NCI-H2227 (cell line): ENCODE measurements at regions not wholly inside any gene's neighbourhood (a gene's known extent, or its start where the extent isn't known, plus 50 kb on each side); places are given as distances from the start of the nearest gene placed in this dataset.
A peak's percentile ranks its signal among the peaks of the same experiment; 100 is the strongest.

Experiments
- DNase-seq: peaks from one replicate; lab custom pipeline; 2025; ENCODE audit not compliant: unreplicated experiment; lab: John Stamatoyannopoulos, UW

DNA sequence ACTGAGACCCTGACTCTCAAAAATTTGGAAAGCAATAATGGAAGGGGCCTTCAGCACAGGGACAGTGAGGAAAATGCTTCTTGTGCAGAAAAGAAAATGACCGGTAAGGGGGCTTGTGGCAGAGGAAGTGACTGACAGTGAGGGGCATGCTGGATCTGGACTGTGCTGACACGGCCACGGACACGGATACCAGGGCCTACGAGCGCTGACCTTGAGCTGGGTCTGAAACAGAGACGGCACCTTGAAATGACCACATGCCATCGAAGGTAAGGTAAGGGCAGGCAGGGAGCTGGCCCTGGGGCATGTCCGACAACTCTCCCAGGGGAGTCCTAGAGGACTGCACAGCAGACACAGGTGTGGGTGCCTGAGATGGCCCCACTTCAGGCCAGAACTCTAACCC, 182.1 kb downstream of the RHOU start:
- DNase-seq, result no peak

DNA sequence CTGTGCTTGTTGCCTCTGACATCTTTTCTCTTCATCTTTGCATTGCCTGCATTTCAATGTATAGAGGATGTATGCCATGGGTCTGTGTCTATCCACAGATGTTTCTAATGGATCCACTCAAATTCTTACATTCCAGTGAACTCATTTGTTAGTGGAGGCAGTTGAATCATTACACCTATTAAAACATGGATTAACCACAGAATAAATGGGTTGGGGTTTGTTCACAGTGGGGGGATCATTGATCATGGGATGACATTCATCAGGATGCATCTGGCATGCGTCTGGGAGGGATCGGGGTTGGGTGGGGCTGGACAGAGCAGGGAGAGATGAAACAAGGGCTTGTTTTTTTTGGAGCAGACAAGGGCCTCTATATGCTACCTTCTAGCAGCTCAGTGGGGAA, 182.5 kb downstream of the RHOU start:
- DNase-seq, result no peak

DNA sequence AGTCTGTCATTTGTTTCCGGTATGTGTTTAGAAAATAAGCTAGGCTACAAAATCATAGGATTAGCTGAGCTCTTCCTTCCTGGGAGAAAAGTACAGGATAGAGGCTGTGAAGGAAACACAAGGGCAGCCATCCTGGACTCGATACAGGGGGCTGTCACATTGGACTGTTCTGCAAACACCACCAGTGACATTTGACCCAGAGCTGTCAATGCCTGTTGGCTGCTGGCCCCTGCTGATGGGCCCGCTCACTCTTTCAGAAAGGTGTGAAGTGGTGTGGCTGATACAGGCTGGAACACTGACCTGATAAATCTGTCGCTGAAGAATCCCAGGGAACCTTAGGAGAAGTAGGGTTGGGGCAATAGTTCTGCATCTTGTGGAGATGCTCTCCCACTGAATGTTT, 183.1 kb downstream of the RHOU start:
- no peak for DNase-seq

GRCh38 chr1:228919914-228920313, 184.6 kb downstream of the RHOU start:
- DNase-seq, result no peak

GRCh38 chr1:228920831-228921230, 185.6 kb downstream of the RHOU start:
- no peak for DNase-seq

GRCh38 chr1:228921481-228921880, 186.2 kb downstream of the RHOU start:
- DNase-seq, result no peak

DNA sequence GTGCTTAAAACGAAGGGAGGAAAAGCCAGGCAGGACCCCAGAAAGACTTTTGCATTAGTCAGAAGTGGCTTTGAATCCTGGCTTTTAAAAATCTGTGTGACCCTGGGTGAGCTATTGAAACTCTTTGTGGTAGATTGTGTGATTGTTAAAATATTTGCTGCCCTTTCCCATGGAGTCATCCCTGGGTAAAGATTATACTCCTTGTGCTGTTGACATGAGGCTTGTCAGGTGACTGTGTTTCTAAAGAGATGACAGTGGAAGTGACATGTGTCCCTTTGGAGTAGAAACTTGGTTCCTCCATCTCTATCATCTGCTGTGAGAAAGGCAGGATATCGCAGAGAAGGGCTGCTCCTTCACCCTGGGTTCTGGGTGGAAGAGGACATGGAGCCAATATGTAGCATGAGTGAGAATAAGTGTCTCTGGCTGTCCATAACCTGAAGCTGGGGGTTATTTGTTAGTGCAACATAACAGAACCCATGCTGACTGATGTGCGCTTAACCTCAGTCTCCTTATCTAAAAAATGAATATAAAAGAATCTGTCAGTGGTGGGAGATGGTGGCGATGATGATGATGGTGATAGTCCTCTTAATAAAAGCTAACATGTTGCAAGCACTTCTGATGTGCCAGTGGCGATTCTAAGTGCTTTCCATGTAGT, 187.6 kb downstream of the RHOU start:
- no peak for DNase-seq

DNA sequence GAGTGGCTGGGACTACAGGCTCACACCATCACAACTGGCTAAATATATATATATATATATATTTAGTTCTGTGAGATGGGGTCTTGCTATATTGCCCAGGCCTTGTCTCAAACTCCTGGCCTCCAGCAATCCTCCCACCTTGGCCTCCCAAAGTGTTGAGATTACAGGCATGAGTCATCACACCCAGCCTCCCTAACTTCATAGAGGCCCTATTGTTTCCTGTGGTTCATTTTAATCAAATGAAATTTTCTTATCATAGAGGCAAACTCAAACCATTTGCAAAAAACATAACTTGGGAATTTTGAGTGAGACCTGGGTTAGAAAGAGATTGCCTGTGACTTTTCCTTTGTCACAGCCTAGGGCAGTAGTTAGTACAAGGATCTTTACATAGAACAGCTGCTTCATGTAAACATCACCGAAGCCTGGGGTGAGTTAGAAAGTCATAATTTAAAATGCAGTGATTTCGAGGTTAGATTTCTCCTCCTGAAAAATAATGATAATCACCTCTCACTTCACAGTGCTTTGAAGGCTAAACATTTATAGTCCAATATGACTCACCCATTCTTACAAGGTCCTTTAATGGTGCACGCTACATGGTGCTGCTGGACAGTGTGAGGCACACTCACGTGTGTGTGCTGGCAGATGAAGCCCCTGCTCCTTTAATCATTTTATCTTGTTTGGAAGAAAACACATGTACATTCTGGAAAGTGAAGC, 188.9 kb downstream of the RHOU start:
- no peak for DNase-seq

DNA sequence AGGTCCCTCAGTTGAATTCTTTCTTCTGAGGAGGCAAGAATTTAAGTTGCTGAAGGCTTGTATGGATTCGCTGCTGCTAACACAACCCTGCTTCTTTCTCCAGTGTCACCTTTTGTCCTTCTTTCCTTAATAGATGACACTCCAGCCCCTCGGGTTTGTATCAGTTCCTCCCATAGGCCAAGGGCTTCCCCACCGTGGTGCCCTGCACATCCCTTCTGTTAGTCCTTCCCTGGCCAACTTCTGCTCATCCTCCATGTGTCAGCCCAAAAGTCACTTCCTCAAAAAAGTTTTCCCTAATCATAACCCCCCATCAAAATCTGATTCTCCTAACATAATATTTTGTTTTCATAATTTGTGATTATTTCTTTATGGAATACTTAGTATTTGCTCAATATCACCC, 190.4 kb downstream of the RHOU start:
- no peak for DNase-seq

GRCh38 chr1:228927421-228927820, 192.1 kb downstream of the RHOU start:
- DNase-seq, result no peak

GRCh38 chr1:228927946-228928898, 192.9 kb downstream of the RHOU start:
- DNase-seq, result no peak

DNA sequence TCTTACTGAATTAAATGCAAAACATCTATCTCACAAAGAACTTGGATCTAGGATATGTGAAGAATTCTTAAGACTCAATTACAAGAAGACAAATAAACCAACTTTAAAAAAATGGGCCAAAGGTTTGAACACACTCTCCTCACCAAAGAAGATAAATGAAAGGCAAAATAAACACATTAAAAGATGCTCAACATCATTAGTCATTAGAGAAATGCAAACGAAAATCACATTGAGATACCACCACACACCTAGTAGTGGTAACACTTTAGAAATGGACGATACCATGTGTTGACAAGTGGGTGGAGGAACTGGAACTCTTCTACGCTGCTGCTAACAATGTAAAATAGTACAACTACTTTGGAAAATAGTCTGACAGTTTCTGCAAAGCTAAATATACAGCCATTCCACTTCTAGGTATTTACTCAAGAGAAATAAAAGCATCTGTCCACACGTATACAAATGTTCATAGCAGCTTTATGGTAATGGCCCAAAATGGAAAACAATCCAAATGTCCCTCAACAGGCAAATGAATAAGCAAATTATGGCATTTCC, 194.3 kb downstream of the RHOU start:
- no peak for DNase-seq

GRCh38 chr1:228930479-228930957, 195.2 kb downstream of the RHOU start:
- DNase-seq, result no peak

DNA sequence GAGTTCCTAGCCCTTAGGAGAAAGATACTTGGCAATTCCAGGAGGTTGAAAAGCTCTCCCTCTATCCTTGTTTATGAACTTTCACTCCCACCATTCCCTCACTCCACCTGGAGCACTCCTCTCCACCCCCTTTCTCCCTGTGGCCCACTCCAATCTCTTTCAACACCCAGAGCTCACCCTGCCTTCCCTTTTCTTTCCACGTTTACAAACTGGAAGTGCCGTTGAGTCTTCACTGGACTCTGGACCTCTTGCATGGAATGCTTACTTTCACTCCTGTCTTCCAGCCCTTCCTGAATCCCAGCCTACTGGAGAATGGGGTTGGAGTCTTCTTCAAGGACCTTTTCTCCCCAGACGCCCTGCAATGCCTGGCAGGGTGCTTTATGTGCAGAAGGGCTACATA, 198.5 kb downstream of the RHOU start:
- DNase-seq, result no peak

- no peak for DNase-seq
These were observed 200.0 kb downstream of the RHOU start for GRCh38 chr1:228935198-228935663.

GRCh38 chr1:228935855-228936727, 200.8 kb downstream of the RHOU start:
- no peak for DNase-seq

DNA sequence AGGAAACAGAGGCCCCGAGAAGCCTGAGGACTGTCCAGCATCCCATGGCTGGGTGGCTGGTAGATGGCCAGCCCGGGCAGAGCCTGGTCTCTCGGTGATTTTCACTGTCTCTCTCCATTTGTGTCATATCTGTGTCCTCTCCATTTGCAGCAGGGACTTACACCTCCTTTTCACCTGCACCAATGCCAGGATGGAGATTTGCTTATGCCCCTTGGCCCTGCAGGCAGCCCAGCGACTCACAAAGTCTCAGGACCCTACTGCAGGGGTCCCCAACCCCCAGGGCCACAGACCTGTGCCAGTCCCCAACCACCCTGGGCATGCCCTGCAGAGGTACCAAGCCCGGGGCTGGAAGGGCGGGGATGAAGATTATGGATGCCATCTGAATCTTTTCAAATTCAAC, 201.6 kb downstream of the RHOU start:
- DNase-seq, result no peak

- no peak for DNase-seq
These were observed 202.1 kb downstream of the RHOU start for GRCh38 chr1:228937351-228937750.

- DNase-seq, result peak; percentile 38
These were observed 202.7 kb downstream of the RHOU start for GRCh38 chr1:228937851-228938536.

GRCh38 chr1:228938537-228938901, 203.2 kb downstream of the RHOU start:
- DNase-seq, result peak; percentile 73
